ENCODE measurements at regions not wholly inside any gene's neighbourhood (a gene's known extent, or its start where the extent isn't known, plus 50 kb on each side); places are given as distances from the start of the nearest gene placed in this dataset.
A peak's percentile ranks its signal among the peaks of the same experiment; 100 is the strongest.
"Not testable (repeated sequence)": the region's sequence is repeated elsewhere in the genome, so short reads cannot be mapped to it uniquely, and the experiment has no call there.

GRCh38 chr15:24733659-24734058, 58.1 kb downstream of the NPAP1 start:
- DNase-seq (ENCODE audit: low read depth) = no peak

GRCh38 chr15:24734396-24734795, 58.8 kb downstream of the NPAP1 start:
- no peak for DNase-seq (ENCODE audit: low read depth)

- no peak for DNase-seq (ENCODE audit: low read depth)
These were observed 69.7 kb downstream of the NPAP1 start for GRCh38 chr15:24745290-24745689.

GRCh38 chr15:24746094-24746493, 70.5 kb downstream of the NPAP1 start:
- DNase-seq (ENCODE audit: low read depth) = no peak

- no peak for DNase-seq (ENCODE audit: low read depth)
These were observed 71.8 kb downstream of the NPAP1 start for GRCh38 chr15:24747376-24747775.

- DNase-seq (ENCODE audit: low read depth) = no peak
These were observed 73.4 kb downstream of the NPAP1 start for GRCh38 chr15:24748812-24749439.

- DNase-seq (ENCODE audit: low read depth) = no peak
These were observed 76.8 kb downstream of the NPAP1 start for GRCh38 chr15:24752354-24752753.

- DNase-seq (ENCODE audit: low read depth) = no peak
These were observed 80.5 kb downstream of the NPAP1 start for GRCh38 chr15:24756101-24756500.

- no peak for DNase-seq (ENCODE audit: low read depth)
These were observed 84.5 kb downstream of the NPAP1 start for GRCh38 chr15:24760066-24760465.

- DNase-seq (ENCODE audit: low read depth) = no peak
These were observed 86.2 kb downstream of the NPAP1 start for GRCh38 chr15:24761704-24762302.

GRCh38 chr15:24763891-24764290, 88.3 kb downstream of the NPAP1 start:
- DNase-seq (ENCODE audit: low read depth) = no peak

GRCh38 chr15:24764375-24765171, 89.0 kb downstream of the NPAP1 start:
- DNase-seq (ENCODE audit: low read depth) = no peak

- no peak for DNase-seq (ENCODE audit: low read depth)
These were observed 91.0 kb downstream of the NPAP1 start for GRCh38 chr15:24766511-24767133.

- DNase-seq (ENCODE audit: low read depth) = no peak
These were observed 96.7 kb downstream of the NPAP1 start for GRCh38 chr15:24772266-24772665.

GRCh38 chr15:24772686-24773373, 97.3 kb downstream of the NPAP1 start:
- peak; percentile 10 for DNase-seq (ENCODE audit: low read depth)

- no peak for DNase-seq (ENCODE audit: low read depth)
These were observed 101.7 kb downstream of the NPAP1 start for GRCh38 chr15:24777307-24777706.

- DNase-seq (ENCODE audit: low read depth) = no peak
These were observed 108.9 kb downstream of the NPAP1 start for GRCh38 chr15:24784506-24784905.

GRCh38 chr15:24786347-24786746, 110.8 kb downstream of the NPAP1 start:
- DNase-seq (ENCODE audit: low read depth) = no peak

GRCh38 chr15:24802624-24803023, 127.0 kb downstream of the NPAP1 start:
- DNase-seq (ENCODE audit: low read depth) = not testable (repeated sequence)

- no peak for DNase-seq (ENCODE audit: low read depth)
These were observed 135.1 kb upstream of the SNRPN start for GRCh38 chr15:24819680-24820079.

GRCh38 chr15:24823473-24823872, 131.3 kb upstream of the SNRPN start:
- no peak for DNase-seq (ENCODE audit: low read depth)

- DNase-seq (ENCODE audit: low read depth) = no peak
These were observed 122.5 kb upstream of the SNRPN start for GRCh38 chr15:24832282-24832681.

Data from activated T-helper 1 cell treated with Interleukin-2 at 50 U/mL for 16 hours (primary cell).